Right atrium auricular region (tissue), 2 donors: ENCODE measurements at regions not wholly inside any gene's neighbourhood (a gene's known extent, or its start where the extent isn't known, plus 50 kb on each side); places are given as distances from the start of the nearest gene placed in this dataset.
"Not testable (repeated sequence)": the region's sequence is repeated elsewhere in the genome, so short reads cannot be mapped to it uniquely, and the experiment has no call there.

ENCODE experiments used
- DNase-seq: peaks from one replicate; pipeline ENCODE4 v3.0.0-alpha.2; 2019; ENCODE audit warnings: low spot score
- H3K27ac ChIP-seq, 2 donors: fragments of 200-600 bp; sonication (generic); 1 replicate in 1 of 2; 2 replicates in 1 of 2; pipeline ENCODE4 v1.5.1; 2016 to 2019
- H3K27me3 ChIP-seq, 2 donors: fragments of 200-600 bp; sonication (generic); one replicate each; pipeline versions ENCODE4 v1.5.1 to v1.6.0; 2017 to 2019
- H3K36me3 ChIP-seq: fragments of 200-600 bp; sonication (generic); one replicate; pipeline ENCODE4 v1.5.1; 2016
- H3K4me1 ChIP-seq, 2 donors: fragments of 200-600 bp; sonication (generic); one replicate each; pipeline versions ENCODE4 v1.5.1 to v1.6.0; 2017 to 2019
- H3K4me3 ChIP-seq, 2 donors: fragments of 200-600 bp; sonication (generic); 1 replicate in 1 of 2; 2 replicates in 1 of 2; pipeline ENCODE4 v1.5.1; 2017 to 2019; ENCODE audit warnings: mild to moderate bottlenecking in 1 of 2, moderate library complexity in 1 of 2
- H3K9me3 ChIP-seq, 2 donors: fragments of 200-600 bp; sonication (generic); one replicate each; pipeline ENCODE4 v1.5.1; 2019
- TF ChIP-seq, protein P1 (sequence below), 2 donors: fragments of 200-600 bp; sonication (generic); IDR thresholded peaks; one replicate each; pipeline ENCODE4 v1.5.1; 2019; ENCODE audit warnings: antibody characterized with exemption in 2 of 2

DNA sequence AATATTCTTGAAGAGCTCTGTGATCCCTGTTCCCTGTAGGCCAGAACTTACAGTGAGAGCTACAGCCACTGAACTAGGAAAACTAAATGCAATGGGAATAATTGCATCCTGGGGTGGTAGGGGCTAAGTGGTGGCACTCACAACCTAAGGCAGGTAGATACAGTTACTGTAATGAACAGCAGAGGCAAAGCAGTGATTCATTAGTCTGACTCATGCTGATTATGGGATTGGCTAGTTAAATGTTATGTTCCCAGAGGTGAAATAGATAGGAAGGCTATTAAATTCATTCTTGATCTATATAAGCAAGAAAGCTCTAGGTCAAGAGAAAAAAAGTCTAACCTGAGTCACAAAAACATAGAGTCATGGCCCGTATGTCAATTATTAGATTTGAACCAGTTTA, 173.1 kb upstream of the MALRD1 start:
- no peaks in the 10 kb centered on the region for H3K4me1 ChIP-seq
- H3K4me3 ChIP-seq: no peak overlapping the region
- H3K27ac ChIP-seq: no peak overlapping the region
- no peak for DNase-seq
- TF ChIP-seq, protein P1, sequence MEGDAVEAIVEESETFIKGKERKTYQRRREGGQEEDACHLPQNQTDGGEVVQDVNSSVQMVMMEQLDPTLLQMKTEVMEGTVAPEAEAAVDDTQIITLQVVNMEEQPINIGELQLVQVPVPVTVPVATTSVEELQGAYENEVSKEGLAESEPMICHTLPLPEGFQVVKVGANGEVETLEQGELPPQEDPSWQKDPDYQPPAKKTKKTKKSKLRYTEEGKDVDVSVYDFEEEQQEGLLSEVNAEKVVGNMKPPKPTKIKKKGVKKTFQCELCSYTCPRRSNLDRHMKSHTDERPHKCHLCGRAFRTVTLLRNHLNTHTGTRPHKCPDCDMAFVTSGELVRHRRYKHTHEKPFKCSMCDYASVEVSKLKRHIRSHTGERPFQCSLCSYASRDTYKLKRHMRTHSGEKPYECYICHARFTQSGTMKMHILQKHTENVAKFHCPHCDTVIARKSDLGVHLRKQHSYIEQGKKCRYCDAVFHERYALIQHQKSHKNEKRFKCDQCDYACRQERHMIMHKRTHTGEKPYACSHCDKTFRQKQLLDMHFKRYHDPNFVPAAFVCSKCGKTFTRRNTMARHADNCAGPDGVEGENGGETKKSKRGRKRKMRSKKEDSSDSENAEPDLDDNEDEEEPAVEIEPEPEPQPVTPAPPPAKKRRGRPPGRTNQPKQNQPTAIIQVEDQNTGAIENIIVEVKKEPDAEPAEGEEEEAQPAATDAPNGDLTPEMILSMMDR (IDR thresholded peaks at IDR 0.05): no peak
- H3K27me3 ChIP-seq: no peaks in the 10 kb centered on the region
- H3K9me3 ChIP-seq: no peaks in the 10 kb centered on the region
- H3K36me3 ChIP-seq: no peaks in the 10 kb centered on the region

DNA sequence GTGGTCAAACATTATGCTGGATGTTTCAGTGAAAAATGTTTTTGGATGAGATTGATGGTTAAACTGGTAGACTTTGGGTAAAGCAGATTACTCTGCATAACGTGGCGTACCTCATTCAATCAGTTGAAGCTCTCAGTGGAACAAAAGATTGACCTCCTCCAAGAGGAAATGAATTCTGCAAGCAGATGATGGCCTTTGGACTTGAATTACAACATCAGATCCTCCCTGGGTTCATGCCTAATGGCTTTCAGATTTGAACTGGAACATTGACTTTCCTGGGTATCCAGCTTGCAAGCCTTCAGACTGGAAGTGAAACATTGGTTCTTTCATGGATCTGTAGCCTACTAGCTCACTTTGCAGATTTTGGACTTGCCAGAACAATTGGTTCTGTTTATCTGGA, 169.3 kb upstream of the MALRD1 start:
- TF ChIP-seq, protein P1 (IDR thresholded peaks at IDR 0.05): no peak
- no peaks in the 10 kb centered on the region for H3K36me3 ChIP-seq
- DNase-seq: no peak
- no peaks in the 10 kb centered on the region for H3K4me1 ChIP-seq
- H3K27me3 ChIP-seq: no peaks in the 10 kb centered on the region
- no peak overlapping the region for H3K27ac ChIP-seq
- no peaks in the 10 kb centered on the region for H3K9me3 ChIP-seq
- H3K4me3 ChIP-seq: no peak overlapping the region

DNA sequence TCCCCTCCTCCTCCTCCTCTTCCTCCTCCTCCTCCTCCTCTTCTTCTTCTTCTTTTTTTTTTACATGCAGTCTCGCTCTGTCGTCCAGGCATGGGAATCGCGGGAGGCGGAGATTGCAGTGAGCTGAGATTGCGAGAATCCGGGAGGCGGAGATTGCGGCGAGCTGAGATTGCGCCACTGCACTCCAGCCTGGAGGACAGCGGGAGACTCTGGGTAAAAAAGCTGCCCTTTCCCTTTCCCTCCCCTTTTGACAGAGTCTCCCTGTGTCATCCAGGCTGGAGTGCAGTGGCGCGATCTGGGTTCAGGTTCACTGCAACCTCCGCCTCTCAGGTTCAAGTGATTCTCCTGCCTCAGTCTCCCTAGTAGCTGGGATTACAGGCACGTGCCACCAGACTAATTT, 168.1 kb upstream of the MALRD1 start:
- TF ChIP-seq, protein P1 (IDR thresholded peaks at IDR 0.05): no peak

DNA sequence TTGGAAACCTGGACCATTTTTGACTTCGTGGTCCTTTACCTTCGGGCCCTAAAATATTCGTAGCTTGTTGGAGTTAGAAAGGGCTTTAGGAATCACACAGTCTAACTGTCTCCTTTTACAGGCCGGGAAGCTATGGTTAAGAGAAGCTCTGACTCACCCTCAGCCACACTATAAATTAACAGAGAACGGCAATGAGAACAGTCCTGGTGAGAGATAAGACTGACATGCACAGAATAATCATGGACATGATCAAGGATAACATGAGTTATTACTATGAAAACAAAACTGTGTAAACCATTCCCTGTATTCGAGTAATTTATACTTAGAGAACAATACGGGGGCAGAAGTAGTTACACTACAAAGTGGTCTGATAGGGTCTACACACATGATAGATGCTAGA, 162.5 kb upstream of the MALRD1 start:
- no peaks in the 10 kb centered on the region for H3K4me1 ChIP-seq
- no peaks in the 10 kb centered on the region for H3K9me3 ChIP-seq
- H3K36me3 ChIP-seq: no peaks in the 10 kb centered on the region
- no peak overlapping the region for H3K27ac ChIP-seq
- TF ChIP-seq, protein P1 (IDR thresholded peaks at IDR 0.05): no peak
- no peak overlapping the region for H3K4me3 ChIP-seq
- H3K27me3 ChIP-seq: no peaks in the 10 kb centered on the region
- no peak for DNase-seq

More for the DNA sequence above, 168.1 kb upstream of the MALRD1 start:
- H3K36me3 ChIP-seq: no peaks in the 10 kb centered on the region
- H3K4me1 ChIP-seq: no peaks in the 10 kb centered on the region
- no peak for DNase-seq
- no peaks in the 10 kb centered on the region for H3K9me3 ChIP-seq
- H3K27ac ChIP-seq: no peak overlapping the region
- H3K4me3 ChIP-seq: no peak overlapping the region
- no peaks in the 10 kb centered on the region for H3K27me3 ChIP-seq

DNA sequence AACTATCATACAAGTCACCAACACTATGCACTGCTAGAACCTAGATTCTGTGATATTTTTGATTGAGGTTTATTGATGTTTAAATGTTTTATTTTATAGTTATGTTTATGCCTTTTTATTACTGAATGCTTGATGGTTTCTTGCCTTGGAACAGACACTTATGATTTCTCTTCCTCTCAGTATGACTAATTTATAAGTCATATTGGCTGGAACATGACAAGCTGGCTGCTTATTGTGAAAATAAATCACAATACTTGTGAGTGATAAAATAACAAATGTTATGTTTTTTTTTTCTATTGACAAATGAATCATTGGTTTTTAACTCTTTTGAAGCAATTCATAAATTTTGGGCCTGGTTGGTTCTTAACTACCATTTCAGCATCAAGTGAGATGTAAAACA, 142.0 kb upstream of the MALRD1 start:
- Histone ChIP-seq H3K9me3 (peaks cover 0 to 7% of the 10 kb centered on the region in 2 donors), H3K4me1 (no peaks in the 10 kb centered on the region), H3K4me3 (no peak overlapping the region), H3K27me3 (no peaks in the 10 kb centered on the region), H3K36me3 (no peaks in the 10 kb centered on the region), H3K27ac (no peak overlapping the region)
- TF ChIP-seq, protein P1 (IDR thresholded peaks at IDR 0.05): no peak
- no peak for DNase-seq

DNA sequence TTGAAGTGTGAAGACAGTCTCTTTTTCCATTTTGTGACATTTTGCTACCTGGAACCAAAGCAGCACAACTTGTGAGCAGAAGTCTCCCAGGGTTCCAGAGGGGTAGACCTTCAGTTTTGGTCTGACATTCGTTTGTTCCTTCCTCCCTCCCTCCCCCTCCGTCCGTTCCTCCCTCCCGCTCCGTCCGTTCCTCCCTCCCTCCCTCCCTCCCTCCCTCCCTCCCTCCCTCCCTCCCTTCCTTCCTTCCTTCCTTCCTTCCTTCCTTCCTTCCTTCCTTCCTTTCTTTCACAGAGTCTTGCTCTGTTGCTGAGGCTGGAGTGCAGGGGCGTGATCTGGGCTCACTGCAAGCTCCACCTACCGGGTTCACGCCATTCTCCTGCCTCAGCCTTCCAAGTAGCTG, 131.2 kb upstream of the MALRD1 start:
- DNase-seq, H3K4me1 ChIP-seq, H3K27me3 ChIP-seq, H3K36me3 ChIP-seq, H3K4me3 ChIP-seq, H3K27ac ChIP-seq, H3K9me3 ChIP-seq: not testable (repeated sequence)
